K562 (cell line): ENCODE measurements at regions not wholly inside any gene's neighbourhood (a gene's known extent, or its start where the extent isn't known, plus 50 kb on each side); places are given as distances from the start of the nearest gene placed in this dataset.

ENCODE experiments used
- ATAC-seq: fragments of 200-7000 bp; cut with Tn5 transposase; 3 replicates; pipeline ENCODE4 v1.9.1; 2020; ENCODE audit warnings: moderate library complexity
- BruUV-seq: library from RNA; stranded (reverse); fragments of 400-500 nt; replicated peaks from 2 replicates; lab custom pipeline; 2021; lab: Mats Ljungman, UMichigan
- CTCF ChIA-PET: fragments of 300-600 bp; formaldehyde crosslinking; extraction: SDS; loops from one replicate; lab custom pipeline; 2021; ENCODE audit warnings: low intra/inter-chr PET ratio; lab: Yijun Ruan, JAX
- POLR2A ChIA-PET: fragments of 300-600, 350-650 bp; sonication (Branson Sonifier 250); formaldehyde crosslinking; extraction: SDS; loops from one replicate; lab custom pipeline; 2021; ENCODE audit warnings: antibody characterized with exemption, inconsistent platforms; lab: Yijun Ruan, JAX
- DNase-seq, 4 experiments: peaks; one replicate each; pipeline versions ENCODE4 v3.0.0 to v3.0.0-alpha.2; 2011 to 2018; ENCODE audit warnings: low spot score in 3 of 4, mixed read lengths in 3 of 4; ENCODE audit errors: extremely low read depth in 1 of 4
- FAIRE-seq: peaks from 2 replicates; lab custom pipeline; 2011; peaks lifted over from hg19 to GRCh38; lab: Jason Lieb, UNC
- H2AFZ ChIP-seq: 2 replicates; pipeline ENCODE4 v1.6.0; 2011; ENCODE audit warnings: low read depth, low read length, control low read depth, inconsistent platforms
- H3K27ac ChIP-seq: fragments of 200-600 bp; 3 replicates; pipeline ENCODE4 v1.8.0; 2011; ENCODE audit warnings: low read depth, mild to moderate bottlenecking, control low read depth, inconsistent platforms, low read length, moderate library complexity, mixed read lengths; ENCODE audit errors: extremely low read depth
- H3K27me3 ChIP-seq, 2 experiments: fragments of 300-600 bp in 1 of 2; 2 replicates in 1 of 2; 3 replicates in 1 of 2; pipeline versions ENCODE4 v1.6.0 to v1.8.0; 2011; ENCODE audit warnings: inconsistent platforms in 2 of 2, low read length in 2 of 2, mild to moderate bottlenecking in 1 of 2, mixed read lengths in 1 of 2, moderate library complexity in 1 of 2; ENCODE audit not compliant: control insufficient read depth in 2 of 2, insufficient read depth in 2 of 2
- H3K36me3 ChIP-seq: fragments of 300-600 bp; 3 replicates; pipeline ENCODE4 v1.8.0; 2011; ENCODE audit warnings: mild to moderate bottlenecking, low read length, inconsistent platforms; ENCODE audit not compliant: control insufficient read depth, insufficient read depth
- H3K4me1 ChIP-seq, 2 experiments: fragments of 200-600 bp in 1 of 2; replicated peaks in 1 of 2; 2 replicates in 1 of 2; 3 replicates in 1 of 2; pipeline versions ENCODE4 v1.5.1 to v1.8.0; 2011; ENCODE audit warnings: inconsistent platforms in 2 of 2, low read length in 2 of 2, mild to moderate bottlenecking in 1 of 2, mixed read lengths in 1 of 2, moderate library complexity in 1 of 2; ENCODE audit not compliant: control insufficient read depth in 2 of 2, insufficient read depth in 2 of 2
- H3K4me2 ChIP-seq: 2 replicates; pipeline ENCODE4 v1.6.1; 2011; ENCODE audit warnings: low read length, control low read depth, inconsistent platforms, mixed read lengths; ENCODE audit not compliant: insufficient read depth
- H3K4me3 ChIP-seq: fragments of 200-600 bp; sonication (generic), shearing (Covaris generic); 2 replicates; pipeline ENCODE4 v1.5.1; 2016; ENCODE audit warnings: control low read depth, inconsistent platforms
- H3K79me2 ChIP-seq: fragments of 200-600 bp; 3 replicates; pipeline ENCODE4 v1.8.0; 2011; ENCODE audit warnings: low read length, inconsistent platforms; ENCODE audit not compliant: control insufficient read depth, insufficient read depth
- H3K9ac ChIP-seq, 2 experiments: 2 replicates each; pipeline versions ENCODE4 v1.6.0 to v1.6.1; 2011; ENCODE audit warnings: low read depth in 2 of 2, low read length in 2 of 2, control low read depth in 1 of 2, inconsistent platforms in 1 of 2, mild to moderate bottlenecking in 1 of 2, mixed read lengths in 1 of 2; ENCODE audit not compliant: insufficient read depth in 1 of 2
- H3K9me1 ChIP-seq: one replicate; pipeline ENCODE4 v1.6.0; 2011; ENCODE audit warnings: inconsistent platforms, mild to moderate bottlenecking, low read length, moderate library complexity; ENCODE audit not compliant: control insufficient read depth, insufficient read depth
- H3K9me3 ChIP-seq: replicated peaks from 2 replicates; pipeline ENCODE4 v1.5.1; 2011; ENCODE audit warnings: low read depth, low read length, inconsistent platforms; ENCODE audit not compliant: control insufficient read depth, insufficient read depth
- H4K20me1 ChIP-seq: replicated peaks from 2 replicates; pipeline ENCODE4 v1.6.1; 2011; ENCODE audit warnings: low read length, inconsistent platforms, mixed read lengths; ENCODE audit not compliant: control insufficient read depth, insufficient read depth
- ARNT ChIP-seq, 2 experiments: fragments of 450-650 bp; IDR thresholded peaks; 2 replicates each; pipeline ENCODE4 v1.6.1; 2016; ENCODE audit warnings: mild to moderate bottlenecking in 1 of 2
- BMI1 ChIP-seq: fragments of 150-350 bp; IDR thresholded peaks from 2 replicates; pipeline ENCODE4 v1.6.1; 2014; ENCODE audit warnings: low read length
- DNMT1 ChIP-seq: fragments of 450-650 bp; IDR thresholded peaks from 2 replicates; pipeline ENCODE4 v1.6.1; 2016; ENCODE audit warnings: antibody characterized with exemption, mild to moderate bottlenecking
- E2F1 ChIP-seq: sonication (generic); formaldehyde crosslinking; IDR thresholded peaks from 2 replicates; pipeline ENCODE4 v1.8.1; 2023; ENCODE audit warnings: mild to moderate bottlenecking, missing genetic modification reagents, moderate library complexity
- HDAC1 ChIP-seq, 2 experiments: fragments of 450-650 bp; IDR thresholded peaks; 2 replicates each; pipeline ENCODE4 v1.6.1; 2016 to 2017; ENCODE audit warnings: inconsistent platforms in 1 of 2, mild to moderate bottlenecking in 1 of 2, moderate library complexity in 1 of 2
- HDGF ChIP-seq: fragments of 450-650 bp; IDR thresholded peaks from 2 replicates; pipeline ENCODE4 v1.6.1; 2016
- MTA2 ChIP-seq: fragments of 450-650 bp; IDR thresholded peaks from 2 replicates; pipeline ENCODE4 v1.6.1; 2016; ENCODE audit warnings: low read depth
- NFIC ChIP-seq: fragments of 450-650 bp; IDR thresholded peaks from 2 replicates; pipeline ENCODE4 v1.6.1; 2017; ENCODE audit warnings: mild to moderate bottlenecking, inconsistent platforms
- NR2C2 ChIP-seq, 2 experiments: fragments of 200-800 bp in 1 of 2; sonication (Bioruptor generic) in 1 of 2; sonication (generic) in 1 of 2; formaldehyde crosslinking in 1 of 2; IDR thresholded peaks; 2 replicates each; pipeline versions ENCODE4 v1.6.1 to v1.8.0; 2016 to 2022; ENCODE audit warnings: mild to moderate bottlenecking in 1 of 2, missing compliant biosample characterization in 1 of 2, missing genetic modification characterization in 1 of 2, missing genetic modification reagents in 1 of 2
- PHF20 ChIP-seq: fragments of 450-650 bp; IDR thresholded peaks from 2 replicates; pipeline ENCODE4 v1.6.1; 2018; ENCODE audit not compliant: partially characterized antibody
- TRIM25 ChIP-seq: fragments of 450-650 bp; IDR thresholded peaks from 2 replicates; pipeline ENCODE4 v1.7.0; 2016; ENCODE audit warnings: borderline replicate concordance
- ZNF184 ChIP-seq: sonication (generic); formaldehyde crosslinking; IDR thresholded peaks from 2 replicates; pipeline ENCODE4 v1.5.0; 2020; ENCODE audit warnings: missing genetic modification reagents
- ZNF583 ChIP-seq: fragments of 250-450 bp; sonication (Bioruptor Pico); IDR thresholded peaks from 2 replicates; pipeline ENCODE4 v1.4.0; 2020
- WGBS: fragments of 100-300 bp; shearing (Covaris generic); methylation state at CpG from one replicate; pipeline ENCODE4 v1.1.6; 2016; ENCODE audit warnings: low coverage, mixed read lengths; ENCODE audit not compliant: insufficient coverage; ENCODE audit errors: missing lambda C conversion rate; 5-methylcytosine and 5-hydroxymethylcytosine counted together
- in situ Hi-C: fragments of 300-500 bp; cut with MboI; formaldehyde crosslinking; loops from 4 replicates; pipeline ENCODE4 v1.15.0; 2018; ENCODE audit warnings: inconsistent platforms, mixed read lengths
- intact Hi-C: fragments of 100-400 bp; cut with micrococcal nuclease; formaldehyde crosslinking; loops from 2 replicates; pipeline ENCODE4 v1.14.2; 2022

- 0% methylated on average over 3 of the region's 3 CpGs for WGBS
- no TSS peak for BruUV-seq
- no peak for FAIRE-seq
Observed at GRCh38 chr1:82820816-82821215, 1020.1 kb downstream of the ADGRL2 start.

More at GRCh38 chr1:82820816-82821215, 1020.1 kb downstream of the ADGRL2 start:
- Histone ChIP-seq H3K4me2 (no peak overlapping the region), H3K4me3 (no peak overlapping the region), H2AFZ (no peak overlapping the region), H3K27ac (no peak overlapping the region), H3K9ac (no peak overlapping the region), H4K20me1 (no peaks in the 10 kb centered on the region), H3K36me3 (no peaks in the 10 kb centered on the region), H3K9me3 (no peaks in the 10 kb centered on the region; the same call in 1 of the 2 replicates), H3K4me1 (no peaks in the 10 kb centered on the region), H3K79me2 (no peaks in the 10 kb centered on the region), H3K27me3 (no peaks in the 10 kb centered on the region), H3K9me1 (no peaks in the 10 kb centered on the region)
- ChIA-PET POLR2A (no interaction called here), CTCF (no interaction called here)
- TF ChIP-seq DNMT1 (no peak), E2F1 (CRISPR knock-in tag) (no peak), ARNT (IDR thresholded peaks at IDR 0.05) (no peak), MTA2 (no peak), HDGF (no peak), PHF20 (no peak), NFIC (no peak), TRIM25 (no peak), ZNF184 (CRISPR knock-in tag) (no peak), BMI1 (no peak), ZNF583 (no peak), HDAC1 (IDR thresholded peaks at IDR 0.05) (no peak), NR2C2 (CRISPR knock-in tag; IDR thresholded peaks at IDR 0.05) (no peak), NR2C2 (tag; IDR thresholded peaks at IDR 0.05) (no peak)
- in situ Hi-C loops, result no loop called here
- intact Hi-C loops, result no loop called here
- DNase-seq (no peak), ATAC-seq (no peak)
